ENCODE measurements at regions not wholly inside any gene's neighbourhood (a gene's known extent, or its start where the extent isn't known, plus 50 kb on each side); places are given as distances from the start of the nearest gene placed in this dataset.

GRCh38 chr15:66985653-66986052 is 79.7 kb upstream of the SMAD3 start:
- TF ChIP-seq, protein P1, sequence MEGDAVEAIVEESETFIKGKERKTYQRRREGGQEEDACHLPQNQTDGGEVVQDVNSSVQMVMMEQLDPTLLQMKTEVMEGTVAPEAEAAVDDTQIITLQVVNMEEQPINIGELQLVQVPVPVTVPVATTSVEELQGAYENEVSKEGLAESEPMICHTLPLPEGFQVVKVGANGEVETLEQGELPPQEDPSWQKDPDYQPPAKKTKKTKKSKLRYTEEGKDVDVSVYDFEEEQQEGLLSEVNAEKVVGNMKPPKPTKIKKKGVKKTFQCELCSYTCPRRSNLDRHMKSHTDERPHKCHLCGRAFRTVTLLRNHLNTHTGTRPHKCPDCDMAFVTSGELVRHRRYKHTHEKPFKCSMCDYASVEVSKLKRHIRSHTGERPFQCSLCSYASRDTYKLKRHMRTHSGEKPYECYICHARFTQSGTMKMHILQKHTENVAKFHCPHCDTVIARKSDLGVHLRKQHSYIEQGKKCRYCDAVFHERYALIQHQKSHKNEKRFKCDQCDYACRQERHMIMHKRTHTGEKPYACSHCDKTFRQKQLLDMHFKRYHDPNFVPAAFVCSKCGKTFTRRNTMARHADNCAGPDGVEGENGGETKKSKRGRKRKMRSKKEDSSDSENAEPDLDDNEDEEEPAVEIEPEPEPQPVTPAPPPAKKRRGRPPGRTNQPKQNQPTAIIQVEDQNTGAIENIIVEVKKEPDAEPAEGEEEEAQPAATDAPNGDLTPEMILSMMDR (IDR thresholded peaks at IDR 0.05; ENCODE audit: low read depth, low read length) = no peak
- no peaks in the 10 kb centered on the region for H3K4me1 ChIP-seq
- no peak for DNase-seq
- no peaks in the 10 kb centered on the region for H3K27me3 ChIP-seq
- no peaks in the 10 kb centered on the region for H3K9me3 ChIP-seq
- no peak overlapping the region for H3K4me3 ChIP-seq (ENCODE audit: low read depth, low read length)
- H3K36me3 ChIP-seq = no peaks in the 10 kb centered on the region

DNA sequence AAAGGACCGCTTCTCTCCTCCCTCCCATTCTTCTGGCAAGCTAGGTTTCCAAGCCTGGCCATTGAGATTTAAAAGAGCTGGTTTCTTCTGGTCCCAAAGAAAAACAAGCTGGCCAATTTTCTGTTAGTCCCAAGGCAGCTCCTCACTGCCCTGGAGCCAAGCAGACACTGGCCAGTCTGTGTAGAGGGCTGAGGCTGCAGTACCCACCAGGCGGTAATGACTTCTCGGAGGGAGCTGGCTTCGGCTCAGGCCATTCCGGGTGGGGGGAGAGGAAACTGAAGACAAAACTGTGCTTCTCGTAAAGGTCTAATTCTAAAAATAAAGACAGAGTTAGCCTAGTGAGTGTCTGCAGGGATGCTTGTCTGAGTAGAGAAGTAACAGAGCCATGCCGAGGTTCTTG is 78.5 kb upstream of the SMAD3 start:
- Histone ChIP-seq H3K4me3 (ENCODE audit: low read depth, low read length) (no peak overlapping the region), H3K9me3 (no peaks in the 10 kb centered on the region), H3K4me1 (no peaks in the 10 kb centered on the region), H3K36me3 (no peaks in the 10 kb centered on the region), H3K27me3 (no peaks in the 10 kb centered on the region)
- TF ChIP-seq, protein P1 (IDR thresholded peaks at IDR 0.05; ENCODE audit: low read depth, low read length) = no peak
- DNase-seq = no peak

DNA sequence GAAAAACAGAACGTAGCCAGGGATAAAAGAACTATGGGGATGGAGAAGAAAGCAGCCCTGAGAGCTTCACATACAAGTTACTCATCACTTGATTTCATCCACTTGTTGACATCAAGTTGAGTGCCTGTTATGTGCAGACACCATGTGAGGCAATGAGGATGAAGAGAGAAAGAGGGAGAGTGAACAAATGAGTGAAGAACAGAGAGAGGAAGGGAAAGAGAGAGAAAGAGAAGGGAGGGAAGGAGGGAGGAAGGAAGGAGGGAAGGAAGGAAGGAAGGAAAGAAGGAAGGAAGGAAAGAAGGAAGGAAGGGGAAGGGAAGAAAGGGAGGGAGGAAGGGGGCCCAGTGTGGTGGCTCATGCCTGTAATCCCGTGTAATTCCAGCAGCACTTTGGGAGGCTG is 72.3 kb upstream of the SMAD3 start:
- Histone ChIP-seq H3K27me3 (0 out of 2 replicates have a peak, but pooled peaks cover 4% of the 10 kb centered on the region), H3K9me3 (no peaks in the 10 kb centered on the region), H3K36me3 (no peaks in the 10 kb centered on the region), H3K4me1 (no peaks in the 10 kb centered on the region), H3K4me3 (ENCODE audit: low read depth, low read length) (no peak overlapping the region)
- TF ChIP-seq, protein P1 (IDR thresholded peaks at IDR 0.05; ENCODE audit: low read depth, low read length) = no peak
- DNase-seq = no peak

GRCh38 chr15:66993874-66994696 is 71.3 kb upstream of the SMAD3 start:
- no peak for DNase-seq

GRCh38 chr15:66994927-66995656 is 70.3 kb upstream of the SMAD3 start:
- TF ChIP-seq, protein P1 (IDR thresholded peaks at IDR 0.05; ENCODE audit: low read depth, low read length) = no peak
- Histone ChIP-seq H3K27me3 (0 out of 2 replicates have a peak, but pooled peaks cover 4% of the 10 kb centered on the region), H3K9me3 (no peaks in the 10 kb centered on the region), H3K4me1 (no peaks in the 10 kb centered on the region), H3K4me3 (ENCODE audit: low read depth, low read length) (no peak overlapping the region), H3K36me3 (no peaks in the 10 kb centered on the region)
- no peak for DNase-seq

More at GRCh38 chr15:66993874-66994696, 71.3 kb upstream of the SMAD3 start:
- H3K27me3 ChIP-seq = 0 out of 2 replicates have a peak, but pooled peaks cover 4% of the 10 kb centered on the region
- H3K9me3 ChIP-seq = no peaks in the 10 kb centered on the region
- no peaks in the 10 kb centered on the region for H3K36me3 ChIP-seq
- no peak overlapping the region for H3K4me3 ChIP-seq (ENCODE audit: low read depth, low read length)
- no peaks in the 10 kb centered on the region for H3K4me1 ChIP-seq
- TF ChIP-seq, protein P1 (IDR thresholded peaks at IDR 0.05; ENCODE audit: low read depth, low read length) = no peak

All from BE2C (cell line).